Upper lobe of left lung (tissue), 6 donors: ENCODE measurements at regions not wholly inside any gene's neighbourhood (a gene's known extent, or its start where the extent isn't known, plus 50 kb on each side); places are given as distances from the start of the nearest gene placed in this dataset.
A peak's percentile ranks its signal among the peaks of the same experiment; 100 is the strongest.

Experiments
- ATAC-seq, 2 donors: fragments of 200-7000 bp; cut with Tn5 transposase; one replicate each; pipeline ENCODE4 v1.9.1; 2022; ENCODE audit warnings: mild to moderate bottlenecking in 2 of 2, moderate library complexity in 2 of 2; ENCODE audit not compliant: low FRiP score in 2 of 2
- DNase-seq, 2 donors: peaks; one replicate each; pipeline ENCODE4 v3.0.0-alpha.2; 2019 to 2020
- H3K27ac ChIP-seq, 4 donors: fragments of 200-600 bp; sonication (generic); one replicate each; pipeline ENCODE4 v1.5.1; 2016 to 2019
- H3K27me3 ChIP-seq, 4 donors: fragments of 200-600 bp; sonication (generic); one replicate each; pipeline ENCODE4 v1.5.1; 2017 to 2019
- H3K36me3 ChIP-seq, 4 donors: fragments of 200-600 bp; sonication (generic); one replicate each; pipeline ENCODE4 v1.5.1; 2016 to 2019
- H3K4me1 ChIP-seq, 4 donors: fragments of 200-600 bp; sonication (generic); one replicate each; pipeline ENCODE4 v1.5.1; 2018 to 2019
- H3K4me3 ChIP-seq, 4 donors: fragments of 200-600 bp; sonication (generic); one replicate each; pipeline ENCODE4 v1.5.1; 2017 to 2019; ENCODE audit warnings: mild to moderate bottlenecking in 2 of 4, moderate library complexity in 1 of 4
- H3K9me3 ChIP-seq, 4 donors: fragments of 200-600 bp; sonication (generic); one replicate each; pipeline ENCODE4 v1.5.1; 2018 to 2019
- EP300 ChIP-seq, 4 donors: sonication (generic); formaldehyde crosslinking; IDR thresholded peaks; one replicate each; pipeline ENCODE4 v1.5.1; 2017; ENCODE audit warnings: antibody characterized with exemption in 4 of 4, control low read depth in 2 of 4
- POLR2A ChIP-seq, 4 donors: fragments of 450-650 bp; IDR thresholded peaks; one replicate each; pipeline ENCODE4 v1.5.1; 2016 to 2017; ENCODE audit warnings: antibody characterized with exemption in 4 of 4, mild to moderate bottlenecking in 2 of 4
- POLR2AphosphoS5 ChIP-seq, 2 donors: sonication (generic); formaldehyde crosslinking; IDR thresholded peaks; one replicate each; pipeline ENCODE4 v1.5.1; 2017; ENCODE audit warnings: antibody characterized with exemption in 2 of 2
- WGBS, 2 donors: methylation state at CpG; one replicate each; pipeline ENCODE4 v1.1.5; 2017 to 2018; 5-methylcytosine and 5-hydroxymethylcytosine counted together
- TF ChIP-seq, protein P1 (sequence below), 6 experiments: fragments of 450-650 bp in 4 of 6; fragments of 200-600 bp in 2 of 6; sonication (generic) in 2 of 6; IDR thresholded peaks; one replicate each; pipeline ENCODE4 v1.5.1; 2016 to 2019; ENCODE audit warnings: antibody characterized with exemption in 6 of 6
- donor health status: DM: no; HTN: no; CAD: no; lungs with moderate emphysema.
- donor health status: DM: no; HTN: yes; CAD: no; lungs with severe emphysema.

DNA sequence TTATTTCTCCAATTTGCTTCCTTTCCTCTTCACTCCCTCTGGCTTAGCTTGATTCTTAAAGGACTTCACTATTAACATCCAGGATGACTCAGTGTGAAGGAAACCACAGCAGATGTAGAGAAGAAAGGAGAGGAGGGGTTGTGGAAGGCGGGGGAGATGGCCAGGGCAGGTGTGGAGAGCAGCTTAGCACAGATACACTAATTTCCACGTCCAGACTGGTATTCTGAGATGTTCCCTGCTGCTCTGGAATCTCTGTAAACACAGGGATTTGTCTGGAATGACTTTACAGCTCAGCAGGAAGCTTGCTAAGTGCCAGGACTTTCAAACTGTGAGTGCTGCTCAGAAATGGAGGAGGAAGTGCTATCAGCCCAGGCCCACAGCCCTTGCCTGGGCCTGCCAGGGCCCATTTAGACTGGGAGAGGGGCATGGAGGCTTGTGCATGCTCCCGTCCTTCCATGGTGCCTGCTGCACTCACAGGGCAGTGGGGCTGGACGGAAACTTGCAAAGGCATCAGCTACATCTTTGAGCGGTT lies 202.5 kb upstream of the DDHD1 start:
- Histone ChIP-seq H3K27ac (no peak overlapping the region), H3K4me3 (no peak overlapping the region), H3K36me3 (no peaks in the 10 kb centered on the region), H3K4me1 (peaks cover 0 to 6% (median 0%) of the 10 kb centered on the region in 4 donors), H3K9me3 (no peaks in the 10 kb centered on the region), H3K27me3 (no peaks in the 10 kb centered on the region)
- 63 to 66% methylated on average over 5 of the region's 5 CpGs for WGBS, 2 donors
- ATAC-seq (peak in 1 of 2 donors; percentile 58), DNase-seq (peak in 1 of 2 donors; percentile 24)
- TF ChIP-seq EP300 (IDR thresholded peaks at IDR 0.05) (no peak), POLR2AphosphoS5 (IDR thresholded peaks at IDR 0.05) (no peak), POLR2A (IDR thresholded peaks at IDR 0.05) (no peak)
- TF ChIP-seq, protein P1, sequence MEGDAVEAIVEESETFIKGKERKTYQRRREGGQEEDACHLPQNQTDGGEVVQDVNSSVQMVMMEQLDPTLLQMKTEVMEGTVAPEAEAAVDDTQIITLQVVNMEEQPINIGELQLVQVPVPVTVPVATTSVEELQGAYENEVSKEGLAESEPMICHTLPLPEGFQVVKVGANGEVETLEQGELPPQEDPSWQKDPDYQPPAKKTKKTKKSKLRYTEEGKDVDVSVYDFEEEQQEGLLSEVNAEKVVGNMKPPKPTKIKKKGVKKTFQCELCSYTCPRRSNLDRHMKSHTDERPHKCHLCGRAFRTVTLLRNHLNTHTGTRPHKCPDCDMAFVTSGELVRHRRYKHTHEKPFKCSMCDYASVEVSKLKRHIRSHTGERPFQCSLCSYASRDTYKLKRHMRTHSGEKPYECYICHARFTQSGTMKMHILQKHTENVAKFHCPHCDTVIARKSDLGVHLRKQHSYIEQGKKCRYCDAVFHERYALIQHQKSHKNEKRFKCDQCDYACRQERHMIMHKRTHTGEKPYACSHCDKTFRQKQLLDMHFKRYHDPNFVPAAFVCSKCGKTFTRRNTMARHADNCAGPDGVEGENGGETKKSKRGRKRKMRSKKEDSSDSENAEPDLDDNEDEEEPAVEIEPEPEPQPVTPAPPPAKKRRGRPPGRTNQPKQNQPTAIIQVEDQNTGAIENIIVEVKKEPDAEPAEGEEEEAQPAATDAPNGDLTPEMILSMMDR (IDR thresholded peaks at IDR 0.05) = no peak

DNA sequence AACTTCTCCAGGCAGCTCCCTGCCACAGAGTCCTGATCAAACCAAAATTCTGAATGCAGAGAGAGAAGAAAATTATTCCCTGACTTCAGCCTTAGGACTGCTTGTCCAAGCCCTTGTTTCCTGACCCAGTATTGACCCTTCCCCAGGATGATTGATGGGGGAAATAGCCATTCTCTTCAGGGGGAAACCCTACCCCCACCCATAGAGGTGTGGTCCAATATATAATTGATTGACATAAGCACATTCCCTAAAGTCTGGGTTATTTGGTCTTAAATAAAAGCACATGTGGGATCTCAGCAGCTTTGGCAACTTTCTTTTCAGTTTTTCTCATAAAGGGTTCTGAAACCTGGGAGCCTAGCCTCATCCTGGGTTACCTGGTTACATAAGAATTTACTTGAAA lies 201.2 kb upstream of the DDHD1 start:
- H3K9me3 ChIP-seq = no peaks in the 10 kb centered on the region
- H3K4me1 ChIP-seq = peaks cover 0 to 6% (median 0%) of the 10 kb centered on the region in 4 donors
- H3K36me3 ChIP-seq = no peaks in the 10 kb centered on the region
- H3K27me3 ChIP-seq = no peaks in the 10 kb centered on the region
- no peak overlapping the region for H3K27ac ChIP-seq
- no peak for DNase-seq
- no peak overlapping the region for H3K4me3 ChIP-seq
- ATAC-seq = no peak
- TF ChIP-seq EP300 (IDR thresholded peaks at IDR 0.05) = no peak
- TF ChIP-seq POLR2AphosphoS5 (IDR thresholded peaks at IDR 0.05) = no peak
- no peak for TF ChIP-seq POLR2A (IDR thresholded peaks at IDR 0.05)
- TF ChIP-seq, protein P1 (IDR thresholded peaks at IDR 0.05) = no peak

DNA sequence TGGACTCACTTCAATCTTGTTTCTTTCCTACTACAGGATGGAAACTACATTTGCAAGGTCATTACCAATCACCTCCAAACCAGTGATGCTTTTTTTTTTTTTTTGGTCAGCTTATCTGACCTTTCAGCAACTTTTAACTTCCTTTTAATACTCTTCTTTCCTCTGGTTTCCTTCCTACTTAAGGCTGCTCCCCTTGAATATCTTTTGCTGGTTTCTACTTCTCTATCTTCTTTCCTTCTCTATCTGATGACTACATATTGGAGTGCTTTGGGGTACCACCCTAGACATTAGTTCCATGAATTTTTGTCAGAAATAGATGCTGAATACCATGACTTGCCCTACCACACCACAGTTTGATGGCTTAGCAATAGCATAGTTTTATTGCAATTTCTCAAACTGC lies 197.7 kb upstream of the DDHD1 start:
- ATAC-seq (no peak), DNase-seq (no peak)
- no peaks in the 10 kb centered on the region for H3K27me3 ChIP-seq
- no peaks in the 10 kb centered on the region for H3K36me3 ChIP-seq
- H3K27ac ChIP-seq = no peak overlapping the region
- peaks cover 0 to 6% (median 0%) of the 10 kb centered on the region in 4 donors for H3K4me1 ChIP-seq
- TF ChIP-seq, protein P1 (IDR thresholded peaks at IDR 0.05) = no peak
- TF ChIP-seq POLR2A (IDR thresholded peaks at IDR 0.05) (no peak), POLR2AphosphoS5 (IDR thresholded peaks at IDR 0.05) (no peak), EP300 (IDR thresholded peaks at IDR 0.05) (no peak)
- no peaks in the 10 kb centered on the region for H3K9me3 ChIP-seq
- no peak overlapping the region for H3K4me3 ChIP-seq

DNA sequence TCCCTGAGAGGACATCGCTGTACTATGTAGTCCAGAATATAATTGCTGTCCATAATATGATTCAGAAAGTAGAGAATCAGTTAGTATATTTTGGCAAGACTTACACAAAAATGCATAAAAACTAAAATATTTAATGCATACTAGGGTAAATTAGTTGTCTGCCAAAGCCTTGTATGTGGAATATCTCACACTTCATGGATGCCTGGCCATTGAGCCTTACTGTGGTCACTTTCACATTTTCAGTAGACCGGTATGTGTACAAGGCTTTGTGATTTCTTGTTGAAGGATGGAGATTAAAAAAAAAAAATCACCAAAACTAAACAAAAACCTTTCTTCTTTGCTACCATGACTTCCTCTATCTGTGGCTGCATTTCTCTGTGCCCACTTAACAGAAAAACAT lies 197.3 kb upstream of the DDHD1 start:
- H3K27ac ChIP-seq = no peak overlapping the region
- ATAC-seq = no peak
- H3K27me3 ChIP-seq = no peaks in the 10 kb centered on the region
- H3K4me3 ChIP-seq = no peak overlapping the region
- no peaks in the 10 kb centered on the region for H3K9me3 ChIP-seq
- no peaks in the 10 kb centered on the region for H3K36me3 ChIP-seq
- DNase-seq = no peak
- peaks cover 0 to 1% (median 0%) of the 10 kb centered on the region in 4 donors for H3K4me1 ChIP-seq
- no peak for TF ChIP-seq POLR2A (IDR thresholded peaks at IDR 0.05)
- TF ChIP-seq, protein P1 (IDR thresholded peaks at IDR 0.05) = no peak
- TF ChIP-seq EP300 (IDR thresholded peaks at IDR 0.05) = no peak
- no peak for TF ChIP-seq POLR2AphosphoS5 (IDR thresholded peaks at IDR 0.05)
- 94 to 99% methylated on average over 2 of the region's 2 CpGs for WGBS, 2 donors

DNA sequence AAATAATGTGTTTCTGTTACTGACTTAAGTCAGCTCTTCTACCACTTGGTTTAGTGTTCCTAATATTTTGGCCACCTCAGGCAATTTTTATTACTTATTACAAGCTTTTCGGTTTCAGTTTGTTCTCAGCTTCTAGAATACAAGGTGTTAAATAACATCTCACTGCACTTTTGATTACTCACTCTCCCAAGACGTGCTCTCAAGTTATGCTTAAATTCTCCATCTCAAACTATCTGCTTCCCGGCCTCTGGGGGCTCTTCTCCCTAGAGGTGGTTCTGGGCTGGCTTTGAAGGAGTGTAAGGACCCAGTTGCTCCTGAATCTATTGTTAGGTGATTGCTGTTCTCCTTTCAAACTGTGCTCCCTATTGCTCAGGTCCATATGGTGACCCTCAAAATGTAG lies 193.9 kb upstream of the DDHD1 start:
- Histone ChIP-seq H3K27me3 (no peaks in the 10 kb centered on the region), H3K27ac (no peak overlapping the region), H3K4me1 (no peaks in the 10 kb centered on the region), H3K9me3 (no peaks in the 10 kb centered on the region), H3K36me3 (no peaks in the 10 kb centered on the region), H3K4me3 (no peak overlapping the region)
- DNase-seq = no peak
- ATAC-seq = no peak
- WGBS, 2 donors = 63 to 68% methylated on average over 3 of the region's 3 CpGs
- TF ChIP-seq, protein P1 (IDR thresholded peaks at IDR 0.05) = no peak
- TF ChIP-seq EP300 (IDR thresholded peaks at IDR 0.05) = no peak
- TF ChIP-seq POLR2A (IDR thresholded peaks at IDR 0.05) = no peak
- TF ChIP-seq POLR2AphosphoS5 (IDR thresholded peaks at IDR 0.05) = no peak
